Vagina (tissue), 2 donors: ENCODE measurements at regions not wholly inside any gene's neighbourhood (a gene's known extent, or its start where the extent isn't known, plus 50 kb on each side); places are given as distances from the start of the nearest gene placed in this dataset.

Experiments used
- POLR2AphosphoS5 ChIP-seq, 2 donors: sonication (generic); formaldehyde crosslinking; IDR thresholded peaks; one replicate each; pipeline ENCODE4 v1.9.0; 2017; ENCODE audit warnings: antibody characterized with exemption in 2 of 2, mild to moderate bottlenecking in 2 of 2, low read depth in 1 of 2; ENCODE audit not compliant: insufficient read depth in 1 of 2
- TF ChIP-seq, protein P1 (sequence below), 3 experiments: fragments of 450-650 bp in 2 of 3; fragments of 200-600 bp in 1 of 3; sonication (generic) in 1 of 3; IDR thresholded peaks; one replicate each; pipeline ENCODE4 v1.5.1; 2017 to 2019; ENCODE audit warnings: antibody characterized with exemption in 3 of 3, mild to moderate bottlenecking in 2 of 3, moderate library complexity in 2 of 3

DNA sequence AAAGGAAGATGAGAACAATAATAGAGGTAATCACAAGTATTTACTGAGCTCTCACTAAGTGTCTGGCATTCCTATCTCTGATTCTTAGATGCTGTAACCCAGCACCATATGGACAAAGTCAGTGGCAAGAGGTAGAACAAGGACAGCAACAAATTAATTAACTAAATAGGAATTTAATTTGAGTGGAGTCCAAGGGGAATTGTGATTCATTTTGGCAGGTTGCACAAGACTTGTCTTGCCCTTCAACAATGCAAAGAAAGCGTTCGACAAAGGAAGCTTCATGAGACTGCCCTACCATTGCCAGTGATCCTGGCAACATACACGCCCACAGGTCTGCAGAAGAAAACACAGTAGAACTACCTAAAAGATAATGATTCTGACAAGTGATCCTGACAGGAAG lies 221.6 kb downstream of the RBM43 start:
- TF ChIP-seq, protein P1, sequence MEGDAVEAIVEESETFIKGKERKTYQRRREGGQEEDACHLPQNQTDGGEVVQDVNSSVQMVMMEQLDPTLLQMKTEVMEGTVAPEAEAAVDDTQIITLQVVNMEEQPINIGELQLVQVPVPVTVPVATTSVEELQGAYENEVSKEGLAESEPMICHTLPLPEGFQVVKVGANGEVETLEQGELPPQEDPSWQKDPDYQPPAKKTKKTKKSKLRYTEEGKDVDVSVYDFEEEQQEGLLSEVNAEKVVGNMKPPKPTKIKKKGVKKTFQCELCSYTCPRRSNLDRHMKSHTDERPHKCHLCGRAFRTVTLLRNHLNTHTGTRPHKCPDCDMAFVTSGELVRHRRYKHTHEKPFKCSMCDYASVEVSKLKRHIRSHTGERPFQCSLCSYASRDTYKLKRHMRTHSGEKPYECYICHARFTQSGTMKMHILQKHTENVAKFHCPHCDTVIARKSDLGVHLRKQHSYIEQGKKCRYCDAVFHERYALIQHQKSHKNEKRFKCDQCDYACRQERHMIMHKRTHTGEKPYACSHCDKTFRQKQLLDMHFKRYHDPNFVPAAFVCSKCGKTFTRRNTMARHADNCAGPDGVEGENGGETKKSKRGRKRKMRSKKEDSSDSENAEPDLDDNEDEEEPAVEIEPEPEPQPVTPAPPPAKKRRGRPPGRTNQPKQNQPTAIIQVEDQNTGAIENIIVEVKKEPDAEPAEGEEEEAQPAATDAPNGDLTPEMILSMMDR (IDR thresholded peaks at IDR 0.05): no peak
- no peak for TF ChIP-seq POLR2AphosphoS5 (IDR thresholded peaks at IDR 0.05; ENCODE audit: insufficient read depth in 1 of 2, low read depth in 1 of 2)
